AG04449 (cell line): ENCODE measurements at regions not wholly inside any gene's neighbourhood (a gene's known extent, or its start where the extent isn't known, plus 50 kb on each side); places are given as distances from the start of the nearest gene placed in this dataset.

ENCODE experiments used
- CTCF ChIA-PET: fragments of 350-600 bp; formaldehyde crosslinking; extraction: SDS; loops from one replicate; lab custom pipeline; 2021; ENCODE audit warnings: antibody characterized with exemption; lab: Yijun Ruan, JAX
- POLR2A ChIA-PET: fragments of 400-600, 350-600 bp; formaldehyde crosslinking; extraction: SDS; loops from one replicate; lab custom pipeline; 2020; ENCODE audit warnings: antibody characterized with exemption, inconsistent platforms; lab: Yijun Ruan, JAX
- DNase-seq: peaks from one replicate; pipeline ENCODE4 v3.0.0-alpha.2; 2010; ENCODE audit warnings: low read depth, low spot score
- H3K4me3 ChIP-seq: 2 replicates; pipeline ENCODE4 v1.5.1; 2011; ENCODE audit warnings: low read depth, mild to moderate bottlenecking, control low read depth, low read length
- CTCF ChIP-seq: IDR thresholded peaks from one replicate; pipeline ENCODE4 v1.5.1; 2011; ENCODE audit warnings: mild to moderate bottlenecking, moderate library complexity, low read length, control low read depth, inconsistent platforms; ENCODE audit not compliant: insufficient read depth; ENCODE audit errors: missing control alignments

DNA sequence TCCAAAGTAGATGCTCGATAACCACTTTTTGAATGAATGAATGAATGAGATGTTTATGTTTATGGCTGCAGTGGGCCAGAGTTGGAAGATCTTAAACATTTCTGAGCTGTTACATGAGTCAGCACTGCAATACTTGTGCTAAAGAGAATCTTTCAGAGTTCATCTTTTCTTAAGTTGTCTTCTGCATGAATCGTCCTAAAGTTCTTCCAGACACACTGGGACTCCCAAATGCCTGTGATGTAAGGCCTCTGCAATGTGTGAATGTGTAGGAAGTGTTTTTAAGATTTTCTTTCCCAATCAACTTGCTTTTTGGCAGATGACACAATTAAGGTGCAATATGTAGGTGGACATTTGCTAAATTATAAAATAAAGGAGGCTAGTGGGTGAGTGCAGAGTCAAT lies 50.3 kb upstream of the TRIM9 start:
- DNase-seq, result peak; percentile 2
- ChIA-PET CTCF (no interaction called here), POLR2A (no interaction called here)
- no peak overlapping the region for H3K4me3 ChIP-seq
- TF ChIP-seq CTCF, result no peak

GRCh38 chr14:51147183-51147582 lies 52.3 kb upstream of the TRIM9 start:
- ChIA-PET CTCF (no interaction called here), POLR2A (no interaction called here)
- no peak for TF ChIP-seq CTCF
- no peak overlapping the region for H3K4me3 ChIP-seq
- no peak for DNase-seq

DNA sequence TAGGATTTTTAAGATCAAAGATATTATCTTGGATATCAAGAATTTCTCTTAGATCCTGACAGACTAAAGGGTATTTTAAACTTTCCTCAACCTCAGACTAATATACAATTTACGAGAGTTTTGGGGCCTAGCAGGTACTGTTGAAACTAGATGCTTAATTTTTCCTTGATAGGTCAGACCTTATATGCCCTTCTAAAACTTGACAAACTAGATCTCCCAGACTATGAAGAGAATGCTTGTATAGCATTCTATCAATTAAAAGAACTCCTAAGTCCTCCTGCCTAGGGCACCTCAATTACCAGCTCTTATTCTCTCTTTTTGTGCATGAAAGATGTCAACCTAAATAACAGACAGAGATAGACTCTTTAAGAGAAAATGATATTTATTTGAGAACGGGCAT lies 60.4 kb upstream of the TRIM9 start:
- no peak for TF ChIP-seq CTCF
- POLR2A ChIA-PET, result no interaction called here
- DNase-seq, result no peak
- H3K4me3 ChIP-seq, result no peak overlapping the region
- CTCF ChIA-PET, result interaction anchor here (1.2 kb wide), 1 partner anchor 64 kb away, joined by 3 read pairs; no protein-coding TSS in a partner anchor

DNA sequence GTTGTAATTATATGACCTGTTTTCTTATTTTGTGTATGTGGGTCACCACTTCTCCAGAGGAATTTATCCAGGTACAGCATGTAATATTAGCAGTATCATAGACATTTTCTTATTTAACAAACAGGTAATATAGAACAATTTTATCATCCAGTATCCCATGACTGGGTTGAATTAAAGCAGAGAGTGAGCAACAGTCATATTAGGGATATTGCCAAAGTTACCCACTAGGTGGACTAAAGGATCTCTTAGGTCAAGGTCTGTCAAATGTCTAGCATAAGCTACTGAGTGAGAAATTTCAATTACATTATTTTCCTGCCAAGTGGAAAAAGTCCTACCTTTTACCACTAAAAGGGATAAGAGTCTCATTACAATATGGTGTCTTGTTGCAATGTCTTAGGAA lies 62.1 kb upstream of the TRIM9 start:
- no peak overlapping the region for H3K4me3 ChIP-seq
- ChIA-PET CTCF (interaction anchor here (1.4 kb wide), 2 partner anchors 620 to 623 kb away, joined by 3 to 6 read pairs; no protein-coding TSS in a partner anchor), POLR2A (no interaction called here)
- no peak for TF ChIP-seq CTCF
- no peak for DNase-seq

- CTCF ChIA-PET, result no interaction called here
- no peak for DNase-seq
- TF ChIP-seq CTCF, result no peak
- POLR2A ChIA-PET, result no interaction called here
- no peak overlapping the region for H3K4me3 ChIP-seq
Measured at GRCh38 chr14:51160871-51161270, 66.0 kb upstream of the TRIM9 start.

- CTCF ChIA-PET, result no interaction called here
- TF ChIP-seq CTCF, result no peak
Measured at GRCh38 chr14:51165415-51165814, 70.5 kb upstream of the TRIM9 start.

More at GRCh38 chr14:51165415-51165814, 70.5 kb upstream of the TRIM9 start:
- no peak for DNase-seq
- no peak overlapping the region for H3K4me3 ChIP-seq
- POLR2A ChIA-PET, result no interaction called here
